Astrocyte of the spinal cord (primary cell): ENCODE measurements at regions not wholly inside any gene's neighbourhood (a gene's known extent, or its start where the extent isn't known, plus 50 kb on each side); places are given as distances from the start of the nearest gene placed in this dataset.

ENCODE experiments used
- DNase-seq: peaks from one replicate; pipeline ENCODE4 v3.0.0; 2011; ENCODE audit warnings: low read depth, low spot score
- H3K4me3 ChIP-seq: 2 replicates; pipeline ENCODE4 v1.5.1; 2011; ENCODE audit warnings: low read depth, mild to moderate bottlenecking, low read length, moderate library complexity
- CTCF ChIP-seq: IDR thresholded peaks from 2 replicates; pipeline ENCODE4 v1.5.1; 2012; ENCODE audit warnings: low read depth, mild to moderate bottlenecking, low read length, inconsistent platforms
- in situ Hi-C: cut with HindIII; loops from 2 replicates; pipeline ENCODE4 v1.10.0; 2017; ENCODE audit warnings: low sequenced_read_pairs

- TF ChIP-seq CTCF, result no peak
- DNase-seq, result no peak
- no peak overlapping the region for H3K4me3 ChIP-seq
- in situ Hi-C loops, result no loop called here
These were observed 1289.3 kb downstream of the BRD1 start for GRCh38 chr22:48538291-48538820.

- no peak for TF ChIP-seq CTCF
- no peak overlapping the region for H3K4me3 ChIP-seq
- no peak for DNase-seq
- in situ Hi-C loops, result no loop called here
These were observed 1290.4 kb downstream of the BRD1 start for GRCh38 chr22:48537343-48537680.

- no peak overlapping the region for H3K4me3 ChIP-seq
- in situ Hi-C loops, result no loop called here
- no peak for DNase-seq
- no peak for TF ChIP-seq CTCF
These were observed 1290.9 kb downstream of the BRD1 start for GRCh38 chr22:48536541-48537342.

GRCh38 chr22:48535868-48536540, 1291.7 kb downstream of the BRD1 start:
- DNase-seq, result no peak
- in situ Hi-C loops, result no loop called here
- TF ChIP-seq CTCF, result no peak
- H3K4me3 ChIP-seq, result no peak overlapping the region

- no peak for TF ChIP-seq CTCF
- DNase-seq, result no peak
- H3K4me3 ChIP-seq, result no peak overlapping the region
- in situ Hi-C loops, result no loop called here
These were observed 1293.2 kb downstream of the BRD1 start for GRCh38 chr22:48534395-48534958.

- no peak overlapping the region for H3K4me3 ChIP-seq
- in situ Hi-C loops, result no loop called here
- DNase-seq, result no peak
- TF ChIP-seq CTCF, result no peak
These were observed 1294.7 kb downstream of the BRD1 start for GRCh38 chr22:48532986-48533385.
